Ovary (tissue), 7 donors: ENCODE measurements at regions not wholly inside any gene's neighbourhood (a gene's known extent, or its start where the extent isn't known, plus 50 kb on each side); places are given as distances from the start of the nearest gene placed in this dataset.

Experiments
- DNase-seq, 5 donors: peaks; one replicate each; pipeline ENCODE4 v3.0.0-alpha.2; 2019 to 2020
- H3K27ac ChIP-seq, 2 donors: fragments of 200-600 bp; one replicate each; pipeline versions ENCODE4 v1.5.1 to v1.8.0; 2019 to 2022
- H3K27me3 ChIP-seq: fragments of 200-600 bp; one replicate; pipeline ENCODE4 v1.8.0; 2022
- H3K36me3 ChIP-seq: fragments of 200-600 bp; sonication (generic); one replicate; pipeline ENCODE4 v1.5.1; 2019
- H3K4me1 ChIP-seq: one replicate; pipeline ENCODE4 v1.8.1; 2013; ENCODE audit warnings: mild to moderate bottlenecking, moderate library complexity; ENCODE audit not compliant: insufficient read depth
- H3K4me3 ChIP-seq: fragments of 200-600 bp; sonication (generic); one replicate; pipeline ENCODE4 v1.5.1; 2017
- H3K9me3 ChIP-seq, 2 donors: fragments of 200-600 bp in 1 of 2; sonication (generic) in 1 of 2; one replicate each; pipeline versions ENCODE4 v1.5.1 to v1.8.1; 2013 to 2019; ENCODE audit warnings: mild to moderate bottlenecking in 1 of 2, moderate library complexity in 1 of 2
- CTCF ChIP-seq, 3 donors: fragments of 450-650 bp in 2 of 3; fragments of 200-600 bp in 1 of 3; IDR thresholded peaks; one replicate each; pipeline versions ENCODE4 v1.5.1 to v1.8.0; 2016 to 2022; ENCODE audit warnings: antibody characterized with exemption in 3 of 3, mild to moderate bottlenecking in 1 of 3
- EP300 ChIP-seq: sonication (generic); formaldehyde crosslinking; IDR thresholded peaks from one replicate; pipeline ENCODE4 v1.6.1; 2017; ENCODE audit warnings: antibody characterized with exemption
- POLR2A ChIP-seq: fragments of 450-650 bp; IDR thresholded peaks from one replicate; pipeline ENCODE4 v1.6.1; 2017; ENCODE audit warnings: antibody characterized with exemption, mild to moderate bottlenecking, moderate library complexity
- WGBS, 3 donors: extraction: QIAGEN DNeasy Blood & Tissue Kit in 1 of 3; methylation state at CpG; one replicate each; pipeline versions ENCODE4 v1.1.5 to v1.1.7; 2013 to 2017; 5-methylcytosine and 5-hydroxymethylcytosine counted together
- intact Hi-C, 4 donors: fragments of 100-400 bp; cut with DNase I; formaldehyde crosslinking; loops; one replicate each; pipeline versions ENCODE4 v1.11.0 to v1.15.1; 2022 to 2023
- donor health status: DM: no; HTN: no; CAD: no; lungs with moderate emphysema.
- donor health status: DM: no; HTN: no; CAD: no.
- donor health status: Bipolar disorder and iron deficiency.
- donor health status: DM: no; HTN: no; CAD: no.
- donor health status: DM: yes; HTN: yes; CAD: no.

DNA sequence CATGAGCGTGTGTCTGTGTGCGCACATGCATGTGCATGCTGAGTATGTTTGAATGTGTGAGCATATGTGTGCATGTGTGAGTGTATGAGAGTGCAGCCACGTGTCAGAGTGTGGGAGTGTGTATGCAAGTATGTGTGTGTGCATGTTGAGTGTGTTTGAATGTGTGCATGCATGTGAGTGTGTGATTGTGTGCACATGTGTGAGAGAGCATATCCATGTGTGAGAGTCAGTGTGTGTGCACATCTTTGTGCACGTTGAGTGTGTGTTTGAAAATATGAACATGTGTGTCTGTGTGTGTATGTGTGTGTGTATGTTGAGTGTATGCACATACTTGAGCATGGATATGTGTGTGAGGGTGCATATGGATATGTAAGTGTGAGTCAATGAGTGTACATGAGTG lies 730.8 kb downstream of the VRK1 start:
- Histone ChIP-seq H3K4me1 (no peaks in the 10 kb centered on the region), H3K4me3 (no peak overlapping the region), H3K9me3 (no peaks in the 10 kb centered on the region), H3K36me3 (no peaks in the 10 kb centered on the region), H3K27ac (no peak overlapping the region), H3K27me3 (no peaks in the 10 kb centered on the region)
- 70 to 83% (median 75%) methylated on average over 4 of the region's 4 CpGs for WGBS, 3 donors
- DNase-seq, result no peak
- no peak for TF ChIP-seq POLR2A
- TF ChIP-seq EP300, result no peak
- no peak for TF ChIP-seq CTCF (IDR thresholded peaks at IDR 0.05)
- intact Hi-C loops, result no loop called here

- intact Hi-C loops, result no loop called here
- H3K9me3 ChIP-seq, result no peaks in the 10 kb centered on the region
- H3K36me3 ChIP-seq, result no peaks in the 10 kb centered on the region
- no peak for DNase-seq
- H3K27ac ChIP-seq, result no peak overlapping the region
- no peak for TF ChIP-seq EP300
- TF ChIP-seq CTCF (IDR thresholded peaks at IDR 0.05), result no peak
- TF ChIP-seq POLR2A, result no peak
- H3K4me3 ChIP-seq, result no peak overlapping the region
- H3K27me3 ChIP-seq, result no peaks in the 10 kb centered on the region
- 87 to 94% (median 93%) methylated on average over 1 of the region's 1 CpG for WGBS, 3 donors
- H3K4me1 ChIP-seq, result no peaks in the 10 kb centered on the region
Measured at GRCh38 chr14:97532052-97532451, 734.9 kb downstream of the VRK1 start.

GRCh38 chr14:97536421-97536820 lies 739.2 kb downstream of the VRK1 start:
- WGBS, 3 donors, result 54 to 58% (median 56%) methylated on average over 4 of the region's 4 CpGs
- Histone ChIP-seq H3K4me1 (no peaks in the 10 kb centered on the region), H3K27ac (no peak overlapping the region), H3K4me3 (no peak overlapping the region), H3K36me3 (no peaks in the 10 kb centered on the region), H3K27me3 (no peaks in the 10 kb centered on the region), H3K9me3 (no peaks in the 10 kb centered on the region)
- DNase-seq, result no peak
- no peak for TF ChIP-seq CTCF (IDR thresholded peaks at IDR 0.05)
- TF ChIP-seq EP300, result no peak
- TF ChIP-seq POLR2A, result no peak
- intact Hi-C loops, result no loop called here

DNA sequence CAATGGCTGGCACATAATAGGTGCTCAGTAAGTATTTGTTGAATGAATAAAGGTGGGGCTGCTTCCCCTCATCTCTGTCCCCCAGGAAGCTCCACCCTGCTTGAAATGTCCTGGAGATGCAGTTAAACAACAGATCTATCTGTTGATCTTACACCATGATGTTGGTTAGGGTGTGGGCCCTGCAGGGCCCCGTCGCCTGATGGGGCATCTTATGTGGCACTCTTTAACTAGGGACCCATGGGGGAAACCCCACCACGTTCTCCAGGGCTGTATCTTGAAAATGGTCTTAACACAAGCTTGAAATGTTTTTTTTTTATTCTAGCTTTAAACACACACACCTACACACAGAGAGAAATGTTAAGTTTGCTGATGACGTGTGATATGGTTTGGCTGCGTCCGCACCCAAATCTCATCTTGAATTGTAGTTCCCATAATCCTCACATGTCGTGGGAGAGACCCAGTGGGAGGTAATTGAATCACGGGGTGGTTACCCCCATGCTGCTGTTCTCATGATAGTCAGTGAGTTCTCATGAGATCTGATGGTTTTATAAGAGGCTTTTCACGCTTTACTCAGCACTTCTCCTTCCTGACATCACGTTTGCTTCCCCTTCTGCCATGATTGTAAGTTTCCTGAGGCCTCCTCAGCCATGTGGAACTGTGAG lies 741.7 kb downstream of the VRK1 start:
- no peaks in the 10 kb centered on the region for H3K4me1 ChIP-seq
- H3K27ac ChIP-seq, result no peak overlapping the region
- H3K4me3 ChIP-seq, result no peak overlapping the region
- intact Hi-C loops, result no loop called here
- no peaks in the 10 kb centered on the region for H3K27me3 ChIP-seq
- DNase-seq, result no peak
- WGBS, 3 donors, result 63 to 74% (median 68%) methylated on average over 10 of the region's 10 CpGs
- no peaks in the 10 kb centered on the region for H3K9me3 ChIP-seq
- H3K36me3 ChIP-seq, result no peaks in the 10 kb centered on the region
- TF ChIP-seq EP300 (no peak), CTCF (IDR thresholded peaks at IDR 0.05) (no peak)
